Astrocyte (in vitro differentiated cells and primary cell): ENCODE measurements at regions not wholly inside any gene's neighbourhood (a gene's known extent, or its start where the extent isn't known, plus 50 kb on each side); places are given as distances from the start of the nearest gene placed in this dataset.

Experiments
- DNase-seq: peaks from one replicate; pipeline ENCODE4 v3.0.0-alpha.2; 2010; ENCODE audit warnings: low read depth
- FAIRE-seq: peaks from 2 replicates; lab custom pipeline; 2011; peaks lifted over from hg19 to GRCh38; lab: Jason Lieb, UNC
- H2AFZ ChIP-seq: 2 replicates; pipeline ENCODE4 v1.6.0; 2012; ENCODE audit warnings: low read depth, low read length, inconsistent platforms
- H3K27ac ChIP-seq: 2 replicates; pipeline ENCODE4 v1.5.1; 2011; ENCODE audit warnings: low read depth, low read length, inconsistent platforms
- H3K27me3 ChIP-seq: 2 replicates; pipeline ENCODE4 v1.6.0; 2011; ENCODE audit warnings: low read length, inconsistent platforms; ENCODE audit not compliant: insufficient read depth
- H3K36me3 ChIP-seq: 2 replicates; pipeline ENCODE4 v1.5.1; 2011; ENCODE audit warnings: low read length, inconsistent platforms; ENCODE audit not compliant: insufficient read depth
- H3K4me1 ChIP-seq: 2 replicates; pipeline ENCODE4 v1.5.1; 2011; ENCODE audit warnings: low read length, inconsistent platforms; ENCODE audit not compliant: insufficient read depth
- H3K4me2 ChIP-seq: 2 replicates; pipeline ENCODE4 v1.6.0; 2012; ENCODE audit warnings: low read length, inconsistent platforms
- H3K4me3 ChIP-seq: 2 replicates; pipeline ENCODE4 v1.5.1; 2011; ENCODE audit warnings: low read depth, mild to moderate bottlenecking, low read length, inconsistent platforms; ENCODE audit not compliant: insufficient read depth
- H3K79me2 ChIP-seq: 2 replicates; pipeline ENCODE4 v1.6.0; 2012; ENCODE audit warnings: mild to moderate bottlenecking, low read length, inconsistent platforms; ENCODE audit not compliant: insufficient read depth
- H3K9ac ChIP-seq: 2 replicates; pipeline ENCODE4 v1.6.0; 2012; ENCODE audit warnings: mild to moderate bottlenecking, low read length, inconsistent platforms
- H3K9me3 ChIP-seq: 2 replicates; pipeline ENCODE4 v1.5.1; 2012; ENCODE audit warnings: low read depth, mild to moderate bottlenecking, low read length, inconsistent platforms; ENCODE audit not compliant: insufficient read depth
- H4K20me1 ChIP-seq: 2 replicates; pipeline ENCODE4 v1.6.0; 2012; ENCODE audit warnings: low read length, inconsistent platforms; ENCODE audit not compliant: insufficient read depth
- H3K27ac Mint-ChIP-seq: one replicate; pipeline ENCODE4 v1.8.0; 2021; ENCODE audit warnings: mild to moderate bottlenecking, mixed read lengths; ENCODE audit not compliant: unreplicated experiment
- H3K27me3 Mint-ChIP-seq: one replicate; pipeline ENCODE4 v1.8.0; 2021; ENCODE audit warnings: low read depth, mixed read lengths; ENCODE audit not compliant: unreplicated experiment
- H3K36me3 Mint-ChIP-seq: one replicate; pipeline ENCODE4 v1.8.0; 2021; ENCODE audit warnings: low read depth, mixed read lengths; ENCODE audit not compliant: unreplicated experiment
- H3K4me1 Mint-ChIP-seq: one replicate; pipeline ENCODE4 v1.8.0; 2021; ENCODE audit warnings: low read depth, mixed read lengths; ENCODE audit not compliant: unreplicated experiment
- H3K4me3 Mint-ChIP-seq: one replicate; pipeline ENCODE4 v1.8.0; 2021; ENCODE audit warnings: mild to moderate bottlenecking, moderate library complexity, mixed read lengths; ENCODE audit not compliant: unreplicated experiment
- H3K9me3 Mint-ChIP-seq: one replicate; pipeline ENCODE4 v1.8.0; 2021; ENCODE audit warnings: mild to moderate bottlenecking, mixed read lengths; ENCODE audit not compliant: unreplicated experiment
- EZH2 ChIP-seq: IDR thresholded peaks from 2 replicates; pipeline ENCODE4 v1.6.1; 2012; ENCODE audit warnings: mild to moderate bottlenecking, low read length, inconsistent platforms; ENCODE audit not compliant: insufficient read depth
- TF ChIP-seq, protein P1 (sequence below): IDR thresholded peaks from 2 replicates; pipeline ENCODE4 v1.5.1; 2011; ENCODE audit warnings: low read depth, mild to moderate bottlenecking, inconsistent platforms, low read length, moderate library complexity; ENCODE audit not compliant: insufficient read depth

DNA sequence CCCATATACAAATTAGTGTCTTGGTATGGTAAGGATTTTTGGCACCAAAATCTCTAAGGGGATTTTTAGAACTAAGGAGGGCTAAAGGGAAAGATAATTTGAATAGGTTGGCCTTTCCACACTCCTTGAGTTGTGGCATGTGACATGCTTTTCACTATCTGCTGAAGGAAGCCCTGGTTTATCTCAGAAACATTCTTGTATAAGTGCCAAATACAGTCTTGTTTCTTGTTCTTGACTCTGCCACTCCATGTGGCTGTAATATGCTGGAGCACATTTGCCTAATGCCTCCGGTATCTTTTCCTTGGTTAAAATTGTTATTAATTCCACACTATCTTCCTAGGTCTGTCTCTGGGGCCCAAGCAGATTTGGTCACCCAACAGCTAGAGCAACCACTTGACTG lies 457.0 kb downstream of the USP25 start:
- peaks cover 2% of the 10 kb centered on the region for H3K27me3 Mint-ChIP-seq
- DNase-seq (peak; percentile 38), FAIRE-seq (no peak)
- no peak overlapping the region for H3K27ac Mint-ChIP-seq
- H3K36me3 Mint-ChIP-seq: no peaks in the 10 kb centered on the region
- no peaks in the 10 kb centered on the region for H3K4me1 Mint-ChIP-seq
- no peak for TF ChIP-seq EZH2
- TF ChIP-seq, protein P1, sequence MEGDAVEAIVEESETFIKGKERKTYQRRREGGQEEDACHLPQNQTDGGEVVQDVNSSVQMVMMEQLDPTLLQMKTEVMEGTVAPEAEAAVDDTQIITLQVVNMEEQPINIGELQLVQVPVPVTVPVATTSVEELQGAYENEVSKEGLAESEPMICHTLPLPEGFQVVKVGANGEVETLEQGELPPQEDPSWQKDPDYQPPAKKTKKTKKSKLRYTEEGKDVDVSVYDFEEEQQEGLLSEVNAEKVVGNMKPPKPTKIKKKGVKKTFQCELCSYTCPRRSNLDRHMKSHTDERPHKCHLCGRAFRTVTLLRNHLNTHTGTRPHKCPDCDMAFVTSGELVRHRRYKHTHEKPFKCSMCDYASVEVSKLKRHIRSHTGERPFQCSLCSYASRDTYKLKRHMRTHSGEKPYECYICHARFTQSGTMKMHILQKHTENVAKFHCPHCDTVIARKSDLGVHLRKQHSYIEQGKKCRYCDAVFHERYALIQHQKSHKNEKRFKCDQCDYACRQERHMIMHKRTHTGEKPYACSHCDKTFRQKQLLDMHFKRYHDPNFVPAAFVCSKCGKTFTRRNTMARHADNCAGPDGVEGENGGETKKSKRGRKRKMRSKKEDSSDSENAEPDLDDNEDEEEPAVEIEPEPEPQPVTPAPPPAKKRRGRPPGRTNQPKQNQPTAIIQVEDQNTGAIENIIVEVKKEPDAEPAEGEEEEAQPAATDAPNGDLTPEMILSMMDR: no peak
- H3K4me1 ChIP-seq: no peaks in the 10 kb centered on the region
- H3K27ac ChIP-seq: no peak overlapping the region
- no peak overlapping the region for H3K4me2 ChIP-seq
- H4K20me1 ChIP-seq: no peaks in the 10 kb centered on the region
- no peaks in the 10 kb centered on the region for H3K9me3 Mint-ChIP-seq
- no peak overlapping the region for H2AFZ ChIP-seq
- no peak overlapping the region for H3K4me3 Mint-ChIP-seq
- H3K4me3 ChIP-seq: no peak overlapping the region
- no peaks in the 10 kb centered on the region for H3K9me3 ChIP-seq
- no peaks in the 10 kb centered on the region for H3K27me3 ChIP-seq
- no peaks in the 10 kb centered on the region for H3K79me2 ChIP-seq
- no peaks in the 10 kb centered on the region for H3K36me3 ChIP-seq
- H3K9ac ChIP-seq: no peak overlapping the region

DNA sequence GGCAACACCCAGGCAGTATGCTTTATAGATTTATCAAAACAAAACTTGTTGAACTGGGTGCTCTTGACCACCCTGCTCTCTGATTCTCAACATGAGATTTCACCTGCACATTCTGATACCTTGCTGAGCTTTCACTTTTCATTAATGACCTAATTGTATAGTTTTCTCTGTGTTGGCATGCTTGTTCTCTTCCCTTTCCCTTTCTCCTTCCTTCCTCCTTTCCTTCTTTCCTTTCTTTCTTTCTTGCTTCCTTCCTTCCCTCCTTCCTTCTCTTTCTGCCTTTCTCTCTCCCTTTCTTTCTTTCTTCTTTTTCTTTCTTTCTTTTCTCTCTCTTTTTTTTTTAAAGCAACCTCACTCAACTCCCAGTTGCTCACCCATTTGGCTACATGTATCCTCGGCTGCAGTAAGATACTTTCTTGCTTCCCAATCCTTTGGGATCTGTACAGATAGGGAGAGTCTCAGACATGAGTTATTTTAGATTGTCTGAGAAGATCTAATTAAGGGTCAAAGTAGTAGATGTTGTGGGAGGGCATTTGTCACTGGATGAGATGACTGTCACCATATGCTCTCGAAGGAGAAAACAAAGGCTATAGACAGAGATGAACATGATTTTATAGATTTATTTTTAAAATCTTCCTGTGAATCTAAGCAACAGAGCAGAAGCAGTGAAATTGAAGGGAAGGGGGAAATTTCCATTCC lies 458.0 kb downstream of the USP25 start:
- Mint-ChIP-seq H3K27me3 (peaks cover 2% of the 10 kb centered on the region), H3K4me3 (no peak overlapping the region), H3K36me3 (no peaks in the 10 kb centered on the region), H3K9me3 (no peaks in the 10 kb centered on the region), H3K4me1 (no peaks in the 10 kb centered on the region), H3K27ac (no peak overlapping the region)
- no peaks in the 10 kb centered on the region for H3K36me3 ChIP-seq
- no peak overlapping the region for H3K4me3 ChIP-seq
- TF ChIP-seq, protein P1: no peak
- TF ChIP-seq EZH2: no peak
- H3K9me3 ChIP-seq: no peaks in the 10 kb centered on the region
- no peaks in the 10 kb centered on the region for H3K79me2 ChIP-seq
- H3K27me3 ChIP-seq: no peaks in the 10 kb centered on the region
- H3K4me1 ChIP-seq: no peaks in the 10 kb centered on the region
- DNase-seq (no peak), FAIRE-seq (no peak)
- no peak overlapping the region for H3K4me2 ChIP-seq
- no peaks in the 10 kb centered on the region for H4K20me1 ChIP-seq
- no peak overlapping the region for H2AFZ ChIP-seq
- H3K27ac ChIP-seq: no peak overlapping the region
- H3K9ac ChIP-seq: no peak overlapping the region

GRCh38 chr21:16192902-16193301 lies 463.1 kb downstream of the USP25 start:
- FAIRE-seq (no peak), DNase-seq (peak; percentile 74)
- H3K36me3 Mint-ChIP-seq: no peaks in the 10 kb centered on the region

More at GRCh38 chr21:16192902-16193301, 463.1 kb downstream of the USP25 start:
- Histone ChIP-seq H3K4me3 (no peak overlapping the region), H3K36me3 (no peaks in the 10 kb centered on the region), H3K9ac (no peak overlapping the region), H3K79me2 (peaks cover 32% of the 10 kb centered on the region), H3K9me3 (no peaks in the 10 kb centered on the region), H2AFZ (no peak overlapping the region), H3K4me2 (no peak overlapping the region), H3K27me3 (no peaks in the 10 kb centered on the region), H3K27ac (peak overlapping the region; percentile 88), H4K20me1 (no peaks in the 10 kb centered on the region), H3K4me1 (peaks cover 4% of the 10 kb centered on the region)
- Mint-ChIP-seq H3K27me3 (no peaks in the 10 kb centered on the region), H3K4me3 (no peak overlapping the region), H3K9me3 (no peaks in the 10 kb centered on the region), H3K4me1 (peaks cover 15% of the 10 kb centered on the region), H3K27ac (no peak overlapping the region)
- TF ChIP-seq, protein P1: no peak
- no peak for TF ChIP-seq EZH2
